Mesenchymal stem cell (in vitro differentiated cells and primary cell): ENCODE measurements at regions not wholly inside any gene's neighbourhood (a gene's known extent, or its start where the extent isn't known, plus 50 kb on each side); places are given as distances from the start of the nearest gene placed in this dataset.
"Not testable (repeated sequence)": the region's sequence is repeated elsewhere in the genome, so short reads cannot be mapped to it uniquely, and the experiment has no call there.

Experiments used
- DNase-seq: peaks from one replicate; pipeline ENCODE4 v3.0.0-alpha.2; 2013
- H2AFZ ChIP-seq: one replicate; pipeline ENCODE4 v1.6.1; 2013; ENCODE audit warnings: low read depth, mild to moderate bottlenecking, control low read depth, inconsistent platforms, low read length, moderate library complexity
- H2AK5ac ChIP-seq: 2 replicates; pipeline ENCODE4 v1.6.1; 2013; ENCODE audit warnings: low read length, moderate library complexity, mild to moderate bottlenecking, inconsistent platforms; ENCODE audit not compliant: severe bottlenecking
- H2BK120ac ChIP-seq: one replicate; pipeline ENCODE4 v1.6.1; 2013; ENCODE audit warnings: low read depth, mild to moderate bottlenecking, inconsistent platforms, low read length, moderate library complexity
- H2BK12ac ChIP-seq, 2 experiments: one replicate each; pipeline ENCODE4 v1.6.1; 2013; ENCODE audit warnings: inconsistent platforms in 2 of 2, low read length in 2 of 2, mild to moderate bottlenecking in 2 of 2, moderate library complexity in 2 of 2, control low read depth in 1 of 2
- H2BK15ac ChIP-seq: one replicate; pipeline ENCODE4 v1.6.1; 2013; ENCODE audit warnings: mild to moderate bottlenecking, low read depth, inconsistent platforms; ENCODE audit not compliant: poor library complexity, severe bottlenecking
- H2BK5ac ChIP-seq: 2 replicates; pipeline ENCODE4 v1.6.1; 2013; ENCODE audit warnings: low read depth, mild to moderate bottlenecking, low read length, control low read depth, inconsistent platforms; ENCODE audit not compliant: poor library complexity, severe bottlenecking
- H3K14ac ChIP-seq, 2 experiments: one replicate each; pipeline ENCODE4 v1.6.1; 2013; ENCODE audit warnings: inconsistent platforms in 2 of 2, low read length in 2 of 2, control low read depth in 1 of 2, mild to moderate bottlenecking in 1 of 2, moderate library complexity in 1 of 2
- H3K18ac ChIP-seq, 2 experiments: one replicate each; pipeline ENCODE4 v1.6.1; 2013; ENCODE audit warnings: inconsistent platforms in 2 of 2, low read length in 2 of 2, control low read depth in 1 of 2, low read depth in 1 of 2, mild to moderate bottlenecking in 1 of 2
- H3K23ac ChIP-seq, 2 experiments: one replicate each; pipeline ENCODE4 v1.6.1; 2013; ENCODE audit warnings: inconsistent platforms in 2 of 2, low read length in 2 of 2, mild to moderate bottlenecking in 2 of 2, moderate library complexity in 2 of 2, control low read depth in 1 of 2
- H3K27ac ChIP-seq: 2 replicates; pipeline ENCODE4 v1.5.1; 2013; ENCODE audit warnings: mild to moderate bottlenecking, moderate library complexity, low read length, control low read depth, inconsistent platforms; ENCODE audit not compliant: poor library complexity, severe bottlenecking
- H3K27me3 ChIP-seq, 2 experiments: 2 replicates each; pipeline versions ENCODE4 v1.6.1 to v1.7.0; 2013; ENCODE audit warnings: low read length in 2 of 2, mild to moderate bottlenecking in 2 of 2, moderate library complexity in 2 of 2, control low read depth in 1 of 2, inconsistent platforms in 1 of 2; ENCODE audit not compliant: control insufficient read depth in 1 of 2, insufficient read depth in 1 of 2
- H3K36me3 ChIP-seq, 2 experiments: 2 replicates each; pipeline versions ENCODE4 v1.6.1 to v1.7.0; 2013; ENCODE audit warnings: low read length in 2 of 2, control low read depth in 1 of 2, inconsistent platforms in 1 of 2, low read depth in 1 of 2, mild to moderate bottlenecking in 1 of 2; ENCODE audit not compliant: insufficient read depth in 2 of 2, control insufficient read depth in 1 of 2
- H3K4ac ChIP-seq, 2 experiments: one replicate each; pipeline ENCODE4 v1.6.1; 2013; ENCODE audit warnings: inconsistent platforms in 2 of 2, low read length in 2 of 2, mild to moderate bottlenecking in 2 of 2, moderate library complexity in 2 of 2, control low read depth in 1 of 2, low read depth in 1 of 2
- H3K4me1 ChIP-seq: 2 replicates; pipeline ENCODE4 v1.6.1; 2013; ENCODE audit warnings: low read depth, low read length, control low read depth; ENCODE audit not compliant: control insufficient read depth, insufficient read depth
- H3K4me2 ChIP-seq: 2 replicates; pipeline ENCODE4 v1.6.1; 2013; ENCODE audit warnings: low read length, mild to moderate bottlenecking, inconsistent platforms; ENCODE audit not compliant: poor library complexity, severe bottlenecking
- H3K4me3 ChIP-seq, 2 experiments: 2 replicates each; pipeline versions ENCODE4 v1.5.1 to v1.7.0; 2013; ENCODE audit warnings: low read length in 2 of 2, mild to moderate bottlenecking in 2 of 2, control low read depth in 1 of 2, low read depth in 1 of 2; ENCODE audit not compliant: insufficient read depth in 1 of 2
- H3K79me1 ChIP-seq: replicated peaks from 2 replicates; pipeline ENCODE4 v1.6.1; 2013; ENCODE audit warnings: mild to moderate bottlenecking, control low read depth, low read length, inconsistent platforms; ENCODE audit not compliant: poor library complexity, severe bottlenecking
- H3K9ac ChIP-seq: 2 replicates; pipeline ENCODE4 v1.7.0; 2013; ENCODE audit warnings: mild to moderate bottlenecking, low read length, moderate library complexity
- H3K9me3 ChIP-seq: 2 replicates; pipeline ENCODE4 v1.7.0; 2013; ENCODE audit warnings: mild to moderate bottlenecking, low read length; ENCODE audit not compliant: control insufficient read depth
- H4K8ac ChIP-seq: one replicate; pipeline ENCODE4 v1.6.1; 2013; ENCODE audit warnings: inconsistent platforms, mild to moderate bottlenecking, low read length, moderate library complexity
- H4K91ac ChIP-seq: one replicate; pipeline ENCODE4 v1.6.1; 2013; ENCODE audit warnings: mild to moderate bottlenecking, low read length, inconsistent platforms
- WGBS: methylation state at CpG from one replicate; pipeline ENCODE4 v1.1.7; 2013; ENCODE audit warnings: mixed read lengths; 5-methylcytosine and 5-hydroxymethylcytosine counted together

- no peak overlapping the region for H3K4ac ChIP-seq
- no peak overlapping the region for H3K23ac ChIP-seq
- no peak for DNase-seq
- peaks cover under 1 to 4% of the 10 kb centered on the region in 2 experiments for H3K27me3 ChIP-seq
- WGBS, result 88% methylated on average over 5 of the region's 5 CpGs
- peak overlapping the region; percentile 95 to 99 for H2BK12ac ChIP-seq
- no peaks in the 10 kb centered on the region for H3K9me3 ChIP-seq
- H3K18ac ChIP-seq, result peak overlapping the region; percentile 69 to 75
- no peak overlapping the region for H3K14ac ChIP-seq
- H2AFZ ChIP-seq, result no peak overlapping the region
- peak overlapping the region; percentile 71 for H2AK5ac ChIP-seq
- H3K79me1 ChIP-seq, result no peaks in the 10 kb centered on the region
- H3K4me2 ChIP-seq, result no peak overlapping the region
- peak overlapping the region; percentile 64 for H4K91ac ChIP-seq
- H3K4me3 ChIP-seq, result no peak overlapping the region
- peak overlapping the region; percentile 29 for H3K9ac ChIP-seq
- H4K8ac ChIP-seq, result no peak overlapping the region
- H2BK15ac ChIP-seq, result peak overlapping the region; percentile 95
- H2BK5ac ChIP-seq, result no peak overlapping the region
- peak overlapping the region; percentile 81 for H2BK120ac ChIP-seq
- H3K4me1 ChIP-seq, result peaks cover 22% of the 10 kb centered on the region
- no peak overlapping the region for H3K27ac ChIP-seq
- H3K36me3 ChIP-seq, result no peaks in the 10 kb centered on the region
These were observed 485.8 kb upstream of the PROK2 start for GRCh38 chr3:72270730-72271129.

- peak overlapping the region; percentile 64 for H4K91ac ChIP-seq
- peak overlapping the region; percentile 1 to 69 for H3K18ac ChIP-seq
- H3K27ac ChIP-seq, result no peak overlapping the region
- H2BK5ac ChIP-seq, result no peak overlapping the region
- H4K8ac ChIP-seq, result no peak overlapping the region
- H3K27me3 ChIP-seq, result peaks cover 4 to 6% of the 10 kb centered on the region in 2 experiments
- peak overlapping the region; percentile 68 for H3K9ac ChIP-seq
- H3K14ac ChIP-seq, result no peak overlapping the region
- no peak overlapping the region for H2AFZ ChIP-seq
- peak; percentile 98 for DNase-seq
- peak overlapping the region; percentile 81 for H2BK120ac ChIP-seq
- WGBS, result 29% methylated on average over 6 of the region's 9 CpGs
- H3K79me1 ChIP-seq, result no peaks in the 10 kb centered on the region
- peak overlapping the region; percentile 59 for H2AK5ac ChIP-seq
- peaks cover 22% of the 10 kb centered on the region for H3K4me1 ChIP-seq
- H3K4me2 ChIP-seq, result no peak overlapping the region
- H3K23ac ChIP-seq, result no peak overlapping the region
- no peaks in the 10 kb centered on the region for H3K9me3 ChIP-seq
- H3K4me3 ChIP-seq, result no peak overlapping the region
- H2BK15ac ChIP-seq, result no peak overlapping the region
- no peak overlapping the region for H3K4ac ChIP-seq
- H3K36me3 ChIP-seq, result no peaks in the 10 kb centered on the region
- peak overlapping the region; percentile 94 to 95 for H2BK12ac ChIP-seq
These were observed 485.2 kb upstream of the PROK2 start for GRCh38 chr3:72270072-72270681.

- H3K27me3 ChIP-seq, result peaks cover 4 to 7% of the 10 kb centered on the region in 2 experiments
- H3K23ac ChIP-seq, result no peak overlapping the region
- H4K8ac ChIP-seq, result peak overlapping the region; percentile 27
- peak; percentile 48 for DNase-seq
- no peak overlapping the region for H3K27ac ChIP-seq
- no peaks in the 10 kb centered on the region for H3K36me3 ChIP-seq
- H3K79me1 ChIP-seq, result no peaks in the 10 kb centered on the region
- H3K4ac ChIP-seq, result peak overlapping the region in 1 of 2 experiments; percentile 42
- peak overlapping the region; percentile 55 for H2BK15ac ChIP-seq
- WGBS, result 69% methylated on average over 3 of the region's 3 CpGs
- no peak overlapping the region for H3K14ac ChIP-seq
- no peak overlapping the region for H2AFZ ChIP-seq
- H3K18ac ChIP-seq, result peak overlapping the region; percentile 30 to 79
- peak overlapping the region; percentile 24 for H2AK5ac ChIP-seq
- peak overlapping the region; percentile 18 for H4K91ac ChIP-seq
- peaks cover 18% of the 10 kb centered on the region for H3K4me1 ChIP-seq
- no peaks in the 10 kb centered on the region for H3K9me3 ChIP-seq
- H2BK120ac ChIP-seq, result no peak overlapping the region
- peak overlapping the region; percentile 68 for H3K9ac ChIP-seq
- no peak overlapping the region for H3K4me3 ChIP-seq
- H3K4me2 ChIP-seq, result no peak overlapping the region
- no peak overlapping the region for H2BK5ac ChIP-seq
- H2BK12ac ChIP-seq, result peak overlapping the region; percentile 65 to 75
These were observed 484.5 kb upstream of the PROK2 start for GRCh38 chr3:72269475-72269874.

GRCh38 chr3:72266921-72267524, 482.1 kb upstream of the PROK2 start:
- H4K91ac ChIP-seq, H3K4me1 ChIP-seq, H3K9ac ChIP-seq, H2BK120ac ChIP-seq, DNase-seq, H2BK12ac ChIP-seq, H4K8ac ChIP-seq, H2BK5ac ChIP-seq, H3K9me3 ChIP-seq, H3K18ac ChIP-seq, H3K79me1 ChIP-seq, H3K36me3 ChIP-seq, H3K4ac ChIP-seq, H3K4me2 ChIP-seq, H3K23ac ChIP-seq, H2AFZ ChIP-seq, H3K4me3 ChIP-seq, H3K27ac ChIP-seq, H3K14ac ChIP-seq, H2BK15ac ChIP-seq, H2AK5ac ChIP-seq: not testable (repeated sequence)
- 97% methylated on average over 7 of the region's 7 CpGs for WGBS
- peaks cover 6 to 11% of the 10 kb centered on the region in 2 experiments for H3K27me3 ChIP-seq
